ENCODE measurements at regions not wholly inside any gene's neighbourhood (a gene's known extent, or its start where the extent isn't known, plus 50 kb on each side); places are given as distances from the start of the nearest gene placed in this dataset.

DNA sequence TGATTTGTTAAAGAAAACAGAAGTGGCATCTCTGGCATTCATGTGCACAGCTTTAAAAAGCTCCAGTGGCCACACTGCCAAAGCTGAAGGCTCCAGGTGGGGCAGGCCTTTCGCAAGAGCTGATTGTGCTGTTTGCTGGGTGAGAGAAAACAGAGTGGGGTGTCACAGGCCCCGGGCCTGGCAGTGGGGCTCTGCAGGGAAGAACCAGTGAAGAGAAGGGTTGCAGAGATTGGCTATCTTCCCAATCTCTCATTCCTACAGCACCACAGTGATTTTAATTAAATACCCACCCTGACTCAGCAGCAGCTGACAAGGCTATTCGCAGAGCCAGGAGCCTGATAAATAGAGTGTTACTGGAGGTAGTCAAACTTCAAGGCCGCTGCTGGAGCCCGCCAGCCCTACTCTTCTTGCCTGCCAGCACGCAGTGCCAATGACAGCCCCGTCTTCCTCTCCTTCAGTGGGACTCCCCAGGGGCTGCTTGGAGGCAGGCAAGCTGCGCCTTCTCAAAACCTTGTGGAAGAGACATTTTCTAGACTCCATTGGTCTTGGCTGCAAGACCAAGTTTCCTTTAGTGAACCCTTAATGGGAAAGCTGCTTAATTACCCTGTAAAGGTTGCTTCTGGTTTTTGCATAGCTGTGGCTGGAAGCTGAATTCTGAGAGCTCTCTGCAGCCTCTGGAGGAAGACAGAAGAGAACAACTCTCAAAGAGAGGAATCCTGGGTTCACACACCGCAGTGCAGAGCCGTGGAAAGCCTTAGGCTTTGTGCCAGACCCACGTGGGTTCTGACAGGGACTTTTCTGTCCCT lies 225.8 kb upstream of the SLCO3A1 start:
- intact Hi-C loops (cut with DNase I) = no loop called here
- no peaks in the 10 kb centered on the region for H3K4me1 ChIP-seq
- DNase-seq = no peak
- no peaks in the 10 kb centered on the region for H3K9me3 ChIP-seq
- no peaks in the 10 kb centered on the region for H3K27me3 ChIP-seq
- no peaks in the 10 kb centered on the region for H3K36me3 ChIP-seq
- no peak overlapping the region for H3K4me3 ChIP-seq
- TF ChIP-seq, protein P1, sequence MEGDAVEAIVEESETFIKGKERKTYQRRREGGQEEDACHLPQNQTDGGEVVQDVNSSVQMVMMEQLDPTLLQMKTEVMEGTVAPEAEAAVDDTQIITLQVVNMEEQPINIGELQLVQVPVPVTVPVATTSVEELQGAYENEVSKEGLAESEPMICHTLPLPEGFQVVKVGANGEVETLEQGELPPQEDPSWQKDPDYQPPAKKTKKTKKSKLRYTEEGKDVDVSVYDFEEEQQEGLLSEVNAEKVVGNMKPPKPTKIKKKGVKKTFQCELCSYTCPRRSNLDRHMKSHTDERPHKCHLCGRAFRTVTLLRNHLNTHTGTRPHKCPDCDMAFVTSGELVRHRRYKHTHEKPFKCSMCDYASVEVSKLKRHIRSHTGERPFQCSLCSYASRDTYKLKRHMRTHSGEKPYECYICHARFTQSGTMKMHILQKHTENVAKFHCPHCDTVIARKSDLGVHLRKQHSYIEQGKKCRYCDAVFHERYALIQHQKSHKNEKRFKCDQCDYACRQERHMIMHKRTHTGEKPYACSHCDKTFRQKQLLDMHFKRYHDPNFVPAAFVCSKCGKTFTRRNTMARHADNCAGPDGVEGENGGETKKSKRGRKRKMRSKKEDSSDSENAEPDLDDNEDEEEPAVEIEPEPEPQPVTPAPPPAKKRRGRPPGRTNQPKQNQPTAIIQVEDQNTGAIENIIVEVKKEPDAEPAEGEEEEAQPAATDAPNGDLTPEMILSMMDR (IDR thresholded peaks at IDR 0.05) = no peak
- H3K9ac ChIP-seq (ENCODE audit: low read depth in 2 of 2, low read length in 2 of 2) = no peak overlapping the region
- no peak overlapping the region for H3K27ac ChIP-seq

DNA sequence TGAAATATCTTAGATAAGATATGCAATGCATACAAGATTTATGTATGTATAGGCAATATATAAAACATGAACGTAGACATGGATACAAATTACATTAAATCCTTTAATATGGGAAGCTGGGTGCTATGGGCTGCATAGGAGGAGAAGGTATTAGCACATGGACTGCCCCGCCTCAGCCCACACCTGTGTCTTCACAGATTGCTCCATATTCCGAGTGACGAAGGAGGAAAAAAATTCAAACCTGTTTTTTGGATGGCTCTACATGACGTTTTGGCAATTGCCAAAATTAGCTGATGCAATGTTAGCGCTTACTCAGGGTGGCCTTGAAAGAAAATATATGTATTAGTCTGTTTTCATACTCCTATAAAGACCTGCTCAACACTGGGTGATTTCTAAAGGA lies 223.4 kb upstream of the SLCO3A1 start:
- TF ChIP-seq, protein P1 (IDR thresholded peaks at IDR 0.05) = no peak
- Histone ChIP-seq H3K27ac (no peak overlapping the region), H3K36me3 (no peaks in the 10 kb centered on the region), H3K27me3 (no peaks in the 10 kb centered on the region), H3K4me1 (no peaks in the 10 kb centered on the region), H3K9ac (ENCODE audit: low read depth in 2 of 2, low read length in 2 of 2) (no peak overlapping the region), H3K4me3 (no peak overlapping the region), H3K9me3 (no peaks in the 10 kb centered on the region)
- DNase-seq = no peak
- intact Hi-C loops (cut with DNase I) = no loop called here

DNA sequence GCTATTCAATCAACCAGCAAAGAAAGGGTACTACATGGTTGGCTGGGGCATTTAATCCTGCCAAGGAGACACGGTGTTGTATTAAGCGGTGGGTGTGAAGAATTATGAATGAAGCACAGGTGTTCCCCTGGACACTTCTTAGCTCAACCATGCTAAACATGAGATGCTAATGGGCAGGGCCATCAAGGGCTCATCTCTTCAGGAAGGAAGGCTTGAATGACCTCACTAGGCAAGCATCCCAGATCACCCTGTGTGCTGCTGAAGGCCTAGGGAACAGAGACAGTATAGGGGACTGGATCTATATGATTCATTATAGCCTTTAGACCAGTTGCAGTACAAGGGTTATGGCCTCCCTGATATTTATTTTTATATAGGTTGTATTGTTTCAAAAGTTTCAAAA lies 221.3 kb upstream of the SLCO3A1 start:
- H3K4me1 ChIP-seq = no peaks in the 10 kb centered on the region
- no peak for DNase-seq
- H3K27me3 ChIP-seq = no peaks in the 10 kb centered on the region
- no peak overlapping the region for H3K27ac ChIP-seq
- no peaks in the 10 kb centered on the region for H3K36me3 ChIP-seq
- no peak overlapping the region for H3K4me3 ChIP-seq
- intact Hi-C loops (cut with DNase I) = no loop called here
- H3K9me3 ChIP-seq = no peaks in the 10 kb centered on the region
- TF ChIP-seq, protein P1 (IDR thresholded peaks at IDR 0.05) = no peak
- H3K9ac ChIP-seq (ENCODE audit: low read depth in 2 of 2, low read length in 2 of 2) = no peak overlapping the region

DNA sequence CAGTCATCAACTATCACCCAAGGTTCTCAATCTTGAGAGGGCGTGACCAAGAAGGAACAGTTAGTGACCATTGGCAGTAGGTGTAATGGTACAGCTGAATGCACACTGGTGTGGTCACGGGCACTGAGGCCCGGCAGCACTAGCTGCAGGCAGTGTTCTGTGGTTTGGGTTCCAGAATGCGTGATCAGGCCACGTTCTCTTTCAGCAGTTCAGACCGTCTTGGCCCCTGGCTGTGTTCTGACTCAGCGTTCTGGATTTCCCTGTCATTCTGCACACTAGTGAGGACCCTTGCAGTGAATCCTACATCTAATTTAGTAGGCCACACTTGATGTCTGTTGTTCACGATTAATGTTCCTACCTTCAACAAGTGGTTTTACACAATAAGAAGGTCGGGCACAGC lies 220.5 kb upstream of the SLCO3A1 start:
- no peak overlapping the region for H3K27ac ChIP-seq
- no peak overlapping the region for H3K4me3 ChIP-seq
- DNase-seq = no peak
- no peaks in the 10 kb centered on the region for H3K4me1 ChIP-seq
- no peak overlapping the region for H3K9ac ChIP-seq (ENCODE audit: low read depth in 2 of 2, low read length in 2 of 2)
- TF ChIP-seq, protein P1 (IDR thresholded peaks at IDR 0.05) = no peak
- H3K9me3 ChIP-seq = no peaks in the 10 kb centered on the region
- intact Hi-C loops (cut with DNase I) = no loop called here
- no peaks in the 10 kb centered on the region for H3K36me3 ChIP-seq
- H3K27me3 ChIP-seq = no peaks in the 10 kb centered on the region

DNA sequence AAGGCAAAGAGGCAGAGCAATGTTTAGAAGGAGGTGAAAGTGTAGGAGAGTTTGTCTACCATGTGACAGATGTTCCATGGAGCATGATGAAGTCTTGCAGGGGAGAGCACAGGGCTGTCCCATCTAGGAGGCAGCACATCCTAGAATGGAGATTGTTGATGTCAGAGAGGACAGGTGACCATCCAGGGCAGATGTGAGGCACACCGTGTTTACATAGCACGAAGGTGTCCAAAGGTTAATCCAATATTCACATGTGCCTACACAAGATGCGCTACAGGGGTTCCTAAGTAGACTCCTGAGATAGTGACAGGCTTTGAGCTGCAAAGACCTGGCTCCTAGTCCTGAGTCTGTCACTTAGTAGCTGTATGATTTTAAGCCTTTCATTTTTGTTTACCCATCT lies 219.3 kb upstream of the SLCO3A1 start:
- TF ChIP-seq, protein P1 (IDR thresholded peaks at IDR 0.05) = no peak
- Histone ChIP-seq H3K4me1 (no peaks in the 10 kb centered on the region), H3K4me3 (no peak overlapping the region), H3K9ac (ENCODE audit: low read depth in 2 of 2, low read length in 2 of 2) (no peak overlapping the region), H3K27ac (no peak overlapping the region), H3K36me3 (no peaks in the 10 kb centered on the region), H3K9me3 (no peaks in the 10 kb centered on the region), H3K27me3 (no peaks in the 10 kb centered on the region)
- intact Hi-C loops (cut with DNase I) = no loop called here
- no peak for DNase-seq
